Activated CD4-positive, alpha-beta T cell treated with anti-CD3 and anti-CD28 coated beads for 4 hours (primary cell): ENCODE measurements at regions not wholly inside any gene's neighbourhood (a gene's known extent, or its start where the extent isn't known, plus 50 kb on each side); places are given as distances from the start of the nearest gene placed in this dataset.

ENCODE experiments used
- DNase-seq, 2 donors: peaks; one replicate each; pipeline ENCODE4 v3.0.0-alpha.2; 2020

DNA sequence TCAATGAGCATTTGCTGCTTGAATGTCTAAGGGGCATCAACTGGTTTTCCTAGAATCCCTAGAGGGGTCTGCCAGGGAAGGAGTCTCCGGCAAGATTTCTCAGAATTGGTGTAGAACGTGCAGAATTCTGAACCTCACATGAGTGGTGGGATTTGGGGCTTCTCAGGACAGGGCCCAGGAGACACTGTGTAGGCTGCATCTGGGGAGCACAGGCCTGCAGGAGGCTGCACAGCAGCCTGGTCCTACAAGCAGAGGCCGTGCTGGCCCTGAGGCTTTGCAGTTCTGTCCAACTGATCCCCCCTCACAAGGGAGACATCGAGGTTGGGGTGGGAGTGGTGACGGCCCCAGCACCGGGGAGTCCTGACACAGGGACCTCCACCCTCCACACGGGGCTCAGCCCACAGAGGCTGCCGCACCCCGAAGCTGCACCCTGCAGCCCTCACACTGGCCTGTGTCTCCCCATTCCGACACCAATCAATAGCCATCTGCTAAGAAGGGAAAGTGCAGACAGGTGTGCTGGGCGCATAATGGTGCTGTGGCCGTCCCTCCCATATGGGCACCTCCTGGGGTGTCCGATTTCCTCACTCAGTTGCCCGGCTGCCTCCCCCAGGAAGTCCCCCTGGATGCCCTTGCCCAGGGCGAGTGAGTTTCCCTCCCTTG is 688.1 kb downstream of the BRD1 start:
- no peak for DNase-seq

DNA sequence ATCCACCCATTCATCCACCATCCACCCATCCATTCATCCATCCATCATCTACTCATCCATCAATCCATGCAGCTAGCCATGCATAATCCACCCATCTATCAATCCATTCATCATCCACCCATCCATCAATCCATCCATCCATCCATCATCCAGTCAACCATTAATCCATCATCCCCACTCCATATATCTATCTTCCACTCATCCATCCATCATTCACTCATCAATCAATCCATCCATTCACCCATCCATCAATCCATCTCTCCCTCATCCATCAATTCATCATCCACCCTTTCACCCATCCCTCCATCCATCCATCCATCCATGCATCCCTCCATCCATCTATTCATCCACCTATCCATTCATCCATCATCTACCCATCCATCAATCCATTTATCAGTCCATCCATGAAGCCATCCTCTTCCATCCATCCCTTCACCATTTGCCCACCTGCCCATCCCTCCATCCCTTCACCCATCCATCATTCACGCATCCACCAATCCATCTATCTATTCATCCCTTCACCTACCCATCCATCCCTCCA is 689.4 kb downstream of the BRD1 start:
- DNase-seq, result no peak

DNA sequence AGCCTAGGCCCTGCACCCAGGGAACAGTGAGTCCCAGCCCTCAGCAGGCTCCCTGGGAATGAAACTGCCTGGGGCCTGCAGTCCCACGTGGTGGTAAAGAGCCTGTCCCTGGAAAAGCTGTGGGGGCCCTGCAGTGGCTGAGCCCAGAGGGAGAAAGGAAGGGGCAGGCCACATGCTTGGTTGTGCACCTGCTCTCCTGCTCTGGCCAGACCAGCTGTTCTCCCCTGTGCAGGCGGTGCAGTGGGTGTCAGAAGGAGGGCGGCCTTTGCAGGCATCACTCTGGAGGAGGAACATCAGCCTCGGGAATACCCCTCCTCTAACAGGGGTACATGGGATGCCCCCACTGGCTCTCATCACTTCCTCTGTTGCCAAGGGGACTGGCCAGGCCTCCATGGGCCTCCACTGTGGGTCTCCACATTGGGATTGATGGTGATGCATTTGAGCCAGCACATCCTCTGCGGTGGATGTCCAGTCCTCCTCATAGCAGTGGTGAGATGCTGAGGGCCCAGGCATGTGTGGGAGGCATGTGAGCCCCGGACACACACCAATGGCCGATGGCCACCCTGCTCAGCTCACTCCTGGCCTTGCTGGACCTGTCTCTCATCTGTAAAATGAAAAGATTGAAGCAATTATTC is 690.4 kb downstream of the BRD1 start:
- DNase-seq, result no peak

DNA sequence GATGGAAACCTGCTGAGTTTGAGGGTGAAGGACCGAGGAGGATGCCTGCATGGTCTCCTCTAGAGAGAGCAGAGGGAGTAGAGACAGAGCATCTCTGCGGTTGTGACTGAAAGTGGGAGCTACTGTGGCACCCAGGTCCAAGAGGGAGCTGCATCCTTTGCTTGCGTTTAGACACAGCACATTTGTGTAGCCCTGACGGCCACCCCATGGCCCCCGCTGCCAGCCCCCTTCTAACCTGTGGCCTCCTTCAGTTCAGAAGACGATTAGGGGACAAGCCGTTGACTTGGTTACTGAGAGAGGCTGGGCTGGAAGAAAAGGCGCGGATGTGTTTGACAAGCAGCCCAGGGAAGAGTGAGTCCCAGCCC is 690.9 kb downstream of the BRD1 start:
- DNase-seq, result no peak

DNA sequence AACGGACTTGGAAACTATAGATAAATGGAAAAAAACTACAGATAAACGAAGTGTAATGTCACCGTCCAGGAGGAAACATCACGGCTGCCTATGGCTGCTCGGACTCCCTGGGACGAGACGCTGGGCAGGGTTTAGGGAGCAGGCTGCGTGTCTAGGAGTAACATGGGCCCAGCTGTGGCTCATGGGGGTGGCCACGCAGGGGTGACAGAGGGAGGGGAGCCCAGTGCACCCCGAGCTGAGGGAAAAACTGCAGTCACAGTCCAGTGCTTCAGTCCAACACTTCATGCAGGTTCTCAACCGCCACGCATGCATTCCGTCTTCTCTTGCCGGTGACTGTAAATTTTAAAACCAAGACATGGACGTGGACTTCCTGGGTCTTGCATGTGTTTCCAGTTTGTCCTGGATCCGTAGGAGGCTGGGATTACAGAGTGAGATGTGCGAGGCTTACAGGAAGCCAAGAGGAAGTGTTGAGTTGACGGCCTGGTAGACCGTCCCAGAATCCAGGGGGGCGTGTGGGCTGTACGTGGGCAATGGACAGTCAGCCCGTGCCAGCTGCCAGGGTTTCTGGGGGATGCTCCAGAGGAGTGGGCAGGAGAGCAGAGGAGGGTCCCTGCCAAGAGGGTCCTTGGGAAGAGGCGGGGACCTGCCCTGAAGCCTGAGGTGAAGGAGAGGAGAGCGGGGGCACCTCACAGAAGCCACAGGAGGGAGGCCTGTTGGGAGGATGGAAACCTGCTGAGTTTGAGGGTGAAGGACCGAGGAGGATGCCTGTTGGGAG is 691.4 kb downstream of the BRD1 start:
- DNase-seq, result no peak

DNA sequence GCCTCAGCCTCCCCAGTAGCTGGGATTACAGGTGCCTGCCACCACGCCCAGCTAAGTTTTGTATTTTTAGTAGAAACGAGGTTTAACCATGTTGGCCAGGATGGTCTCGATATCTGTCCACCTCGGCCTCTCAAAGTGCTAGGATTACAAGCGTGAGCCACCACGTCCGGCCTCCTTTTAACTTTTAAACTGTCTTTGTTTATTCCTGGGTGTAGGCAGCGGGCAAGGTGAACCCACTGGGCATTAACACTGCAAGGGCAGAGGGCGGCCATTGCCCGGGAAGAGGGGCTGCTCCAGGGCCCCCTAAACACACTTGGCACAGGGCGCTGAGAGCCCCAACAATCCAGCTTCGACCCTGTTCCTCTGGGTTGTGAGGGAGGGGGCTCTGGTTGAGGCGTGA is 693.6 kb downstream of the BRD1 start:
- no peak for DNase-seq

DNA sequence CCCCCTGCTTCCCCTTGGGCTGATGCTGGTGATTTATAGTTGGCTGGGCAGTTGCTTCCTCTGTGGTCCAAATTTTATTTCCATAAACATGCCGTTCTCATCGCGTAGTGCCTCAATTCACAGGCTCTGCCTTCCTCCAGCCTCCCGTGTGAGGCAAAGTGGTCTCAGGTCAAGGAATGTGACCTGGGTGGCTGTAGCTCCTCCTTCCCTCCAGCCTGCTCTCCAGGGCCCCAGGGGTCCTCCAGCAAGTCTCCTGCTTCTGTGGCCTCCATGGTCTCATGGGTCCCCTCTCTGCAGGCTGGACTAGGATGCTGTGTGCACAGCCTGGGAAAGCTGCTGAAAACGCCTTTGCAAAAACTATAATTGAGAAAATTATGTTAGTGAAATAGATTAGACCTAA is 694.1 kb downstream of the BRD1 start:
- DNase-seq, result no peak

DNA sequence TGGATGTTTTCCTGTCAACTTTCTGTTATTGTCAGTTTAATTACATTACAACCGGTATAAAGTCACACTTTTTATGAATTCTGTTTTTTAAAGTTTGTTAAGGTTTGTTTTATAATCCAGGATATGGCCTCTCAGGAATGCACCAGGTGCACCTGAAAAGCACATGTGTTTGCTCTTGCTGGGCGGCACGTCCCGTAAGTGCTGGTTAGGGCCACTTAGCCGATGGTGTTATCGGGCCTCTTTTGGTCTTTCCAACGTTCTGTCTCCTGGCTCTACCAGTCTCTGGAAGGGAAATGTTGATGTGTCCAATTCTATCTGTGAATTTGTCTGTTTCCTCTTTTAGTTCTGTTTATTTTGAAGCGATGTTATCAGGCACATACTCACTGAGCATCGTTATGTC is 695.7 kb downstream of the BRD1 start:
- no peak for DNase-seq

DNA sequence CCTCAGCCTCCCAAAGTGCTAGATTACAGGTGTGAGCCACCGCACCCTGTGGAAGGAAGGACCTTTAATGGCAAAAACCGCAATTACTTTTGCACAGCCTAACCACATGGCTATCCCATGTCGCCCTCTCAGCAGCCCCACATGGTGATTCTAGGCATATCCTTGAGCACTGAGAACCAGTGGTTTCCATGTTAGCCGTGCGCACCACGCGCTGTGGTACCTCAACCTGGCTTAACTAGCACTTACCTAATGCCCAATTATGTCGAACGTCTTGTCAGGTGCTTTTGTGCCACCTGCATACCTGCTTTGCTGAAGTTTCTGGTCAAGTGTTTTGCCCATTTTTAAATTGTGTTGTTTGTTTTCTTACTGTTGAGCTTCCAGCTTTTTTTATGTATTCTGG is 697.9 kb downstream of the BRD1 start:
- DNase-seq, result no peak

DNA sequence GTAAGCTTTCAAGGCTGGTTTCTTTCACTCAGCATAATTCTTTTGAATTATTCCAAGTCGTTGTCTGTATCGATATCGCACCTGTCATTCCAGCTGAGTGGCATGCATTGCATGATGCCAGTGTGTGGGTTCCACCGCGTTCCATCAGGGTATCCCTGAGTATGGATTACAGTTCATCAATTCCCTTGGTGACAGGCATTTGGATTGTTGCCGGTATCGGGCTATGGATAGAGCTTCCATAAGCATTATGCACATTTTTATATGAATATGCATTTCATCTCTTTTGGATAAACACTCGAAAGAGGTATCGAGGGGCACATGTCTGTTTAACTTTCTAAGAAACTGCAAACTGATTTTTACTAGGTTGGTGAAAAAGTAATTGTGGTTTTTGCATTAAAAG is 698.8 kb downstream of the BRD1 start:
- DNase-seq, result no peak

DNA sequence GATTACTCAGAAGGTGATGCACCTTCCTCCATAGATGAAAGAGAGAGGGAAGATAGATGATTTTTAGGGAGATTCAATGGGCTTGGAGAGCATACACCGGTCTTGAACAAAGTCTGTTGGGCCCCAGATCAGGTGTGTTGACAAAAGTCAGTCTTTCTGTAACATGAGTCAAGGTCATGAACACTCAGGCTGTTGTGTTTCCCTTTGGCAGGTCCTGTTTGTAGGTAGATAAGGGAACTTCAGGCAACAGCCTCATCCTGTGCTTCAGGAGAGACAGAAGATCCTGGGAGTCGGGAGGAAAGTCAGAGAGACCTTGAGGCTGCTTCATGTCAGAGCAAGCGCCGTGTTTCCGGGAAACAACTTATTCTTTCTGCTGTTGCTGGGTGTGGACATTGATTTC is 703.1 kb downstream of the BRD1 start:
- no peak for DNase-seq

DNA sequence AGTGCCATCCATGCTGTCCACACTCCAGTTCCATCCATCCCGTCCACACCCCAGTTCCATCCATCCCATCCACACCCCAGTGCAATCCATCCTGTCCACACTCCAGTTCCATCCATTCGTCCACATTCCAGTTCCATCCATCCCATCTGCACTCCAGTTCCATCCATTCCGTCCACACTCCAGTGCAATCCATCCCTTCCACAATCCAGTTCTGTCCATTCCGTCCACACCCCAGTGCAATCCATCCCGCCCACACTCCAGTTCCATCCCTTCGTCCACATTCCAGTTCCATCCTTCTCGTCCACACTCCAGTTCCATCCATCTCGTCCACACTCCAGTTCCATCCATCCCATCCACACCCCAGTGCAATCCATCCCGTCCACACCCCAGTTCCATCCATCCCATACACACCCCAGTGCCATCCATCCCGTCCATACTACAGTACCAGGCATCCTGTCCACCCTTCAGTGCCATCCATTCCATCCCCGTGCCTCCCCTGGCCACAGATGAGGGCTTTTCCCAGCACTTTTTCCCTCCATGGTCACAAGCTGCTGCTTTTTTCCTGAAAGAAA is 704.0 kb downstream of the BRD1 start:
- DNase-seq, result no peak

DNA sequence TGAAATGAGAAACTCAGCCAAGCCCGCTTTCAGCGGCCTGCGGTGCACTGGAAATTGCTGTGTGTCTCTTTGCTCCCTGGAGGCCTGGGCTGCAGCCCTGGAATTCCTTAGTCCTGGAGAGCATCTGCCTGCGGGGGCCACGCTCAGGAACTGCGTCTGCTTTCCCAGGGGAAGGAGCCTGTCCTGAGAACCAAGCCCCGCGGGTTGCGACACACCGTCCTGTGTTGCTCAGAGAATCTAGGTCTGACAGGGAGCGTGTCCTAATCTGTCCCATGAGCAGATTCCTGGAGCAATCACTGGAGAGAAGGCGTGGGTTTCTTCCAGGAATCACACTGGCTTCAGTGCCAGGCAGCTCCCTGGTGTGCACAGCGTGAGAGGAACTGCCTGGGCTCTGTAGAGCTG is 708.1 kb downstream of the BRD1 start:
- no peak for DNase-seq

DNA sequence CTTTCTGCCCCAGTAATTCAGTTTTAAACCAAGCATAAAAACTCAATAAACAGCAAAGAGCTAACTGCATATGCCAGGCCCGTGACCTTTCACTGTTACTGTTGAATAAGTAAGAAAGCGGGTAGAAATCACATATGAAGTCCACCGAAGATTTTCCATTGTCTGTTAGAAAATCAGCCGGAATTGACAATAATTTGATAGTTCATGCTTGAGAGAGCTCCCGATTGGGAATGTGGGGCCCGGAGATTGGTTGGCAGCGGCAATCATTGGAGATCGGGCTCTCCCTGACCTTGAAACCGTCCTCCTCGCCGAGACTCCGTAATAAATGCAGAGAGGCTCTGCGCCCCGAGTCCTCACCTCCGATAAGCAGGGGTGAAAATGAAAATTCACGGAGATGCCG is 709.6 kb downstream of the BRD1 start:
- DNase-seq, result no peak

DNA sequence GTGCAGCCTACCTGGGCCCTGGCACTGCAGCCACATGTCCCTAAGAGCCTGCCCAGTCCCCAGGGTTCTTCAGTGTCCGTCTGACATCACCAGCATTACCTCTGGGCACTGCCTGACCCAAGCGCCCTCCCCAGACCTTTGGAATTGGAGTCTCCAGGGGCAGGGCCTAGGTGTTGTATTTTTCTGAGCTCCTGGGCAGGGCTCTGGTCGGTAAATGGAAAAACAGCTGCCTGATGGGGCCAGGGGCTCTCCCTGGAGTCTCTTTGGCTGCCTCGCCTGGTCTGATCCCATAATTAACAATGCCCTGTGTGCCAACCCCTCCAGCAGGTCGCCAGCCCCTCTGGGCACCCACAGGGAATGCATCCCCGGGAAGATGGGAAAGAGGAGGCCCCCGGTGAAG is 710.2 kb downstream of the BRD1 start:
- no peak for DNase-seq

DNA sequence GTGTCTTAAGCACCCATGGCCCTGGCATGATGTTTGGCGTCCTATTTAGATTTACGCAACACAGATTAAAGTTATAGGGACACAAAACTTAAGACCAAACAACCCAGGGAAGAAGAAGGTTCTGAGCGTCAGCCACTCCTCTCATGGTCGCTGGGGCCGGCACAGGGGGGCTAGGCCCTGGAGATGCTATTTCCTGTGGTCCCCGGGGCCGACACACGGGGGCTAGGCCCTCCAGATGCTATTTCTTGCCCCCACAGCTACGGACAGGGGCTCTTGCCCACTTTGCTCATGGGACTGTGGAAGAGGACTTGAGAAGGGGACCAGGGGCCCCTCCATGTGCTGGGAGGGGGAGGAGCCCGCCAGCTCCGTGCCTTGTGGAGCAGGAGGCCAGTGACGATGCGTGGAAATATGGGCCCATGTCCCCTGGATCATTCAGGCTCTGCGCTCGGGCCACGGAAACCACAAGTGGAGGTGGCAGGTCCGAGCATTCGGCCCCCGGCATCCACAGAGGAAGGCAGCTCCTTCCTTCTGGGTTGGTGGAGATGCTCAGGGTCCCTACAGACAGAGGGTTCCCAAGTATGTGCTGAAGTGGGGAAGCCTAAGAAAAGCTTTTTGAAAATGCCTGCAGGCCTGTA is 711.1 kb downstream of the BRD1 start:
- no peak for DNase-seq

DNA sequence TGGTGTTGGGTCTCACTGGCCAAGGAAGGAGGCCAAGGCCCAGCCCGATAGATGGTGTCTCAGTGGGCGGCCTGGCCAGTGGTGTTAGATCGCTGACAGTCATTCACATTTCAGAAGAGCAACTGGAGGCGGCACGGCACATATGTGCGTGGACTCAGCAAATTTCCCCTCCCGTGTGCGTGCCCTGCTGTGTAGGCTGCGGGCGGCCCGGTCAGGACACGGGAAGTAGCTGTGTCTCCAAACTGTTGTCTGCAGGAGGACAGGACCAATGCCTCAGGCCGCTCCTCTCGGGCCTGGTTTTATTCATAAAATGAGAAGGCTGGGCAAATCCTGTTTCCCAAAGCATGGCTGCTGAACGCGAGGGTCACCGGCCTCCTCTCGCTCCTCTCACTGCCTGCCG is 711.7 kb downstream of the BRD1 start:
- no peak for DNase-seq

DNA sequence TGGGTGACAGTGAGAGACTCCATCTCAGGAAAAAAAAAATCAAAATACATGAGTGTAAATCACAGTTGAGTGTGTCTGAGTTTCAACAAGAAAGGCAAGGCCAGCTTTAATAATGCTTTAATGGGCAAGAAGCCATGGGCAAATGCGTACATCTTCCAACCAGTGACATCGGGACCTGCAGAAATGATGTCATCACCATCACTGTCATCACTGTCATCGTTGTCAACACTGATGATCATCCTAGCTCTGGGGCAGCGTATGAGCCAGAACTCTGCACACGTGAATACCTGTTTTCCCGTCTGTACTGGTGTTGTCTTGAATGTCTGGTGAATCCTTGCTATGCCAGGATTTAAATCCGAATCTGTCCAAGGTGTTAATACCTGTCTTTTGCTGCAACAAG is 712.5 kb downstream of the BRD1 start:
- DNase-seq, result no peak

DNA sequence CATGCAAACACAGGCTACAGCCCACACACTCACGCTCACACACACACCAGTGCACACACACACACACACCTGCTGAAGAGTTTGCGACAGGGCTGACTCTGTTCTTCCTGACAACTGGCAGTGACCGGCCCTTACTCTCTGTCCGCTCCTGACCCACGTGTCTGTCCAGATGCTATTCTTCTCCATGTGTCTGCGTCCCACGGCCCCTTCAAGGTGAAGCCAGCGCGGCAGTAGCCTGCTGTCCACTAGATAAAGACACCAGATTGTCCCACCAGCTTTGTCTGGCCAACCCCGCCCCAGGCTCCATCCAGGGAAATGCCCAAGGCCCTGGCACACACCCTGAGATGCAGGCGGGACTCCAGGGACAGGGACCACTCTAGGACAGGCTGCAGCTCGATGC is 713.9 kb downstream of the BRD1 start:
- DNase-seq, result no peak

DNA sequence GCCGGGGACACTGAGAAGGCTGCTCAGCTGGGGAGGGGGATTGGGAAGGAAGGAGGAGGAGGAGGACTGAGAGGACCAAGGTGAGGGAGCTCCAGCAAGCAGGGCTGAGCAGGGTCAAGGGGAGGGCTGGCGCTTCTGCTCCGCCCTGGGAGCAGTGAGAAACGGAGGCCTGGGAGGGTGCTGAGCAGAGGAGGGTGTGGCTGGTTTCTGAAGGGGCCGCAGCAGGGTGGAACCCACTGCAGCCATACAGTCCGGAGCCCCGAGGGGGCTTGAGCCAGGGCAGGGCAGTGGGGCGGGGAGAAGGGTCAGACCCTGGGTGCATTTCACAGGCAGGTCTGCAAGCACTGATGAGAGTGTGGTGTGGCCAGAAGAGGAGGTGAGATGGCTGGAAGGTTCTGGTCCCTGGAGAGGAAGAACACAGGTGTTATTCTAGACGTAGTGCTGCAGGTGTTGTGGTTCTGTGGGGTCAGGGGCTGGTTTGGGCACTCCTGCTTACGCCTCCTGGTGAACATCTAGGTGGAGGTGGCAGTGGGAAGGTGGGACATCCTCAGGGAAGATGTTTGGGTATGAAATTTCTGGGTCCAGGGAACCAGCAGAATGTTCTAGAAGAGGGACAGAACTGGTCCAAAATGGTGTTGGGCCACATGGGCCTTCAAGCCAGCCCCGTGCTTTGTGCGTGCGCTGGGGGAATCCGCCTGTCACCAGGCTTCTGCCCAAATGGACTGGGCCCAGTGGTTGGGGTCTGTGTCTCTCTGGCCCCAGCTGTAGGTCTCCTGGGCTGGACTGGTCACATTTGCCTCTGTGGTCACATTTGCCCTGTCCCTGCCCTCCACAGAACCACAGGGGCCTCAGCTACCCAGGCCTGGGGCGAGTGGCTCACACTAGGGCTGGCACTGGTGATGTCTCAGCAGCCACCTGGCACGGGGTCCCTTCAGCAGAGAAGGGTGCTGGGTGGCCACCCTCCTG is 714.7 kb downstream of the BRD1 start:
- no peak for DNase-seq

DNA sequence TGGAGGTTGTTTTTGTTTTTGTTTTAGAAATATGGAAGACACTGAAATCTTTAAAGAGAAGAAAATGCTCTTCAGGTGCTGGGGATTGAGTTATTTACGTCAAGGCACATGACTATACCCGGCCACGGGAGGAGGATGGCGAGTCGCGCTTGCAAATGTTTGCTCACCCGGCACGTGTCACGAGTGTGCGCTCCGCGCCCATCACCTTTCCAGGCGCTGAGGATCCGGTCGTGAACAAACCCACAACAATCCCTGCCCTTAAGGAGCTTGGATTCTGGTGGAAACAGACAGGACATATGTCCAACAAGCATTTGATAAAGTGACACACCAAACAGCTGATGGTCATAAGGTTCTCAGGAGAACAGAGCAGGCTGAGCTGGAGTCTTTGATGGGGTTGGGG is 715.5 kb downstream of the BRD1 start:
- DNase-seq, result no peak

DNA sequence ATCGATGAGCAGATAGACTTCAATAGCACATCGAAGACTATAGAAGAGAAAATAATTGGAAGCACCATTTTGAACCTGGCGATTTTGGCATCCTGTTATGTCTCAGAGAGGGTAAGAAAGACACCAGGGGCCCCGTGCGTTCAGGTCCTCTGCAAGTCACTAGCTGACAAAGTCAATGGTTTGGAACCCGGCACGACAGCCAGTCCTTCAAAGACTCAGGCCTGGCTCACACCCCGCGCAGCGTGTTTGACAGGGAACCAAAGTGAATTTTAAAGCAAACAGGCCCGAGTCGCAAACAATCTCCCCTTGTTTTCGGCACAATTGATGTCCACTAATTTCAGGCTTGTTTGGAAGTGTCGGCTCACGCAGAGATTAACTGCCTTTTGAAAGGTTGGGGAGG is 716.6 kb downstream of the BRD1 start:
- DNase-seq, result no peak
